MM.1S (cell line): ENCODE measurements at regions not wholly inside any gene's neighbourhood (a gene's known extent, or its start where the extent isn't known, plus 50 kb on each side); places are given as distances from the start of the nearest gene placed in this dataset.

Source experiments
- EZH2 ChIP-seq: fragments of 300-600 bp; sonication (generic); optimal IDR thresholded peaks from 2 replicates; pipeline ENCODE3; 2017; ENCODE audit warnings: low read depth, mild to moderate bottlenecking, antibody characterized with exemption, low read length, mixed read lengths
- EZH2phosphoT487 ChIP-seq: fragments of 300-600 bp; sonication (generic); IDR thresholded peaks from 2 replicates; pipeline ENCODE4 v1.6.1; 2018; ENCODE audit warnings: antibody characterized with exemption, low read length
- TF ChIP-seq, protein P1 (sequence below): fragments of 300-600 bp; sonication (generic); IDR thresholded peaks from 2 replicates; pipeline ENCODE4 v1.5.1; 2016; ENCODE audit warnings: antibody characterized with exemption, low read length, mixed read lengths

DNA sequence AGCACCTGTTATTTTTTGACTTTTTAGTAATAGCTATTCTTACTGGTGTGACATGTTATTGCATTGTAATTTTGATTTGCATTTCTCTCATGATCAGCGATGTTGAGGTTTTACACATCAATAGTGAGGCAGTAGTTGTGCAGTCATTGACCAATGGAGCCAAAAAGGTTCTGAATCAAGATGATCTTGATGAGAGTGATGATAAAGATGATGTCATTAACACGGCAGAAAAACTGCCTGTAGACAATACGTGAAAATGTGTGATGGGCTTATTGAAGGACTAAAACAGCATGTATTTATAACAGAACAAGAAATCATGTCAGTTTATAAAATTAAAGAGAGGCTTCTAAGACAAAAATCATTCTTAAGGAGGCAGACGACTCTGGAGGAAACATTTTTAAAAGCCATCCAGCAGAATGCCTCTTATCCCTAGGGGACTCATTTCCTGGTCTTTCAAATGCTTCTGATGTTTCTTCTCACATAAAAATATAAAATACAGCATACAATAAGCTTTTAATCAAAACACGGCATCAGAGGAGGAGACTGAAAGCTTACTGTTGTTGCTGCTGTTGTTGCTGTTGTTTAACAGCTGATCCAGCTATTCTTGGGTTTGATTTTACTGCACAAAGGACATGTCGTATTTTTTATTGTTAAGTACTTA lies 400.3 kb downstream of the LTN1 start:
- TF ChIP-seq, protein P1, sequence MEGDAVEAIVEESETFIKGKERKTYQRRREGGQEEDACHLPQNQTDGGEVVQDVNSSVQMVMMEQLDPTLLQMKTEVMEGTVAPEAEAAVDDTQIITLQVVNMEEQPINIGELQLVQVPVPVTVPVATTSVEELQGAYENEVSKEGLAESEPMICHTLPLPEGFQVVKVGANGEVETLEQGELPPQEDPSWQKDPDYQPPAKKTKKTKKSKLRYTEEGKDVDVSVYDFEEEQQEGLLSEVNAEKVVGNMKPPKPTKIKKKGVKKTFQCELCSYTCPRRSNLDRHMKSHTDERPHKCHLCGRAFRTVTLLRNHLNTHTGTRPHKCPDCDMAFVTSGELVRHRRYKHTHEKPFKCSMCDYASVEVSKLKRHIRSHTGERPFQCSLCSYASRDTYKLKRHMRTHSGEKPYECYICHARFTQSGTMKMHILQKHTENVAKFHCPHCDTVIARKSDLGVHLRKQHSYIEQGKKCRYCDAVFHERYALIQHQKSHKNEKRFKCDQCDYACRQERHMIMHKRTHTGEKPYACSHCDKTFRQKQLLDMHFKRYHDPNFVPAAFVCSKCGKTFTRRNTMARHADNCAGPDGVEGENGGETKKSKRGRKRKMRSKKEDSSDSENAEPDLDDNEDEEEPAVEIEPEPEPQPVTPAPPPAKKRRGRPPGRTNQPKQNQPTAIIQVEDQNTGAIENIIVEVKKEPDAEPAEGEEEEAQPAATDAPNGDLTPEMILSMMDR: no peak
- TF ChIP-seq EZH2 (no peak), EZH2phosphoT487 (no peak)
